AG04450 (cell line): ENCODE measurements at regions not wholly inside any gene's neighbourhood (a gene's known extent, or its start where the extent isn't known, plus 50 kb on each side); places are given as distances from the start of the nearest gene placed in this dataset.

Experiments used
- CTCF ChIA-PET: fragments of 300-600, 350-600 bp; formaldehyde crosslinking; extraction: SDS; loops from one replicate; lab custom pipeline; 2022; ENCODE audit warnings: antibody characterized with exemption, inconsistent platforms; lab: Charles Lee
- POLR2A ChIA-PET: fragments of 350-600 bp; formaldehyde crosslinking; extraction: SDS; loops from one replicate; lab custom pipeline; 2021; ENCODE audit warnings: antibody characterized with exemption, inconsistent platforms; lab: Yijun Ruan, JAX
- DNase-seq: peaks from one replicate; pipeline ENCODE4 v3.0.0-alpha.2; 2011; ENCODE audit warnings: low read depth, low spot score
- H3K27ac ChIP-seq: one replicate; pipeline ENCODE4 v1.5.1; 2012; ENCODE audit warnings: low read depth, low read length, control low read depth
- H3K27me3 ChIP-seq: one replicate; pipeline ENCODE4 v1.6.0; 2012; ENCODE audit warnings: low read length; ENCODE audit not compliant: control insufficient read depth, insufficient read depth
- H3K4me3 ChIP-seq: 2 replicates; pipeline ENCODE4 v1.5.1; 2011; ENCODE audit warnings: mild to moderate bottlenecking, low read depth, low read length, control low read depth
- H3K9me3 ChIP-seq: 2 replicates; pipeline ENCODE4 v1.5.1; 2012; ENCODE audit warnings: low read length; ENCODE audit not compliant: control insufficient read depth, insufficient read depth
- CTCF ChIP-seq: IDR thresholded peaks from 2 replicates; pipeline ENCODE4 v1.5.1; 2011; ENCODE audit warnings: low read depth, low read length, control low read depth, inconsistent platforms

DNA sequence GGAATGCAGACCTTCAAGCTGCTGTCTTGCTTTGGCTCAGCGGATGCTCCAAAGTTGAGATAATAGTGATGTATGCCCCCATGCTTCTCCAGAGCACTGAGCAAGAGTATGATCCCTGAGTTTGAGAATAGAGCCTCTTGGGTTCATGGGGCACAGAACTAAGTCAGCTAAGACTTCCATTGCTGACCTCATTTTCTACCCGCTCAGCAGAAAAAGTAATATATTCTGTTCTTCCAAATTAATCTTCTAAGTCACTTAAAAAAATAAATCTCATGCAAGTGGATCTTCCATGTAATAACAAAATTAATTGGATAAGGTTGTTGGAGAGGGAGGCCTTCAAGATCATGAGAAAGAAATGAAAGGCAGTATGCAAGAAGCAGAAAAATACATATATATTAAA lies 483.9 kb downstream of the DNAH5 start:
- no peaks in the 10 kb centered on the region for H3K27me3 ChIP-seq
- CTCF ChIA-PET, result interaction anchor here (1.2 kb wide), 1 partner anchor 45 kb away, joined by 3 read pairs; no protein-coding TSS in a partner anchor
- TF ChIP-seq CTCF, result no peak
- no peaks in the 10 kb centered on the region for H3K9me3 ChIP-seq
- no peak overlapping the region for H3K4me3 ChIP-seq
- no peak for DNase-seq
- no peak overlapping the region for H3K27ac ChIP-seq
- POLR2A ChIA-PET, result no interaction called here

GRCh38 chr5:13454050-13454449 lies 490.4 kb downstream of the DNAH5 start:
- CTCF ChIA-PET, result interaction anchor here (1.0 kb wide), 1 partner anchor 25 kb away, joined by 3 read pairs; no protein-coding TSS in a partner anchor
- POLR2A ChIA-PET, result no interaction called here

DNA sequence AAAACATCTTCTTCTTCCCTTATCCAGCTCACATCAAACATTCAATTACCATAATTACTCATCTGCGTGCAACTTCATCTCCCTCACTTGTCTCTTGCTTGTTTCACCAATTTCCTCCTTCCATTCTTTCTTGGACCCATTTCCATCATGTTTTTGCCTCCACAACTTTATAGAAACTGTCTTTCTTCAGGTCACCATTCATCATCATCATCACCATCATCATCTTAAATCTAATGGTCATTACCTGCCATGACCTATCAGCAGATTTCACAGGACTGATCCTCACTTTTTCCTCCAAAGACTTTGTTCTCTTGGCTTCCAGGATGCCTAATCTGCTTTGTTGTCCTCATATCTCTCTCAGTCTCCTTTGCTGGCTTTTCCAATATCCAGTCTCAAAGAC lies 495.6 kb downstream of the DNAH5 start:
- no peaks in the 10 kb centered on the region for H3K27me3 ChIP-seq
- no peak for DNase-seq
- no peak overlapping the region for H3K4me3 ChIP-seq
- H3K27ac ChIP-seq, result no peak overlapping the region
- no peak for TF ChIP-seq CTCF
- ChIA-PET POLR2A (no interaction called here), CTCF (no interaction called here)
- no peaks in the 10 kb centered on the region for H3K9me3 ChIP-seq

More at GRCh38 chr5:13454050-13454449, 490.4 kb downstream of the DNAH5 start:
- TF ChIP-seq CTCF, result no peak
- Histone ChIP-seq H3K4me3 (no peak overlapping the region), H3K27ac (no peak overlapping the region), H3K9me3 (no peaks in the 10 kb centered on the region), H3K27me3 (no peaks in the 10 kb centered on the region)
- DNase-seq, result no peak

DNA sequence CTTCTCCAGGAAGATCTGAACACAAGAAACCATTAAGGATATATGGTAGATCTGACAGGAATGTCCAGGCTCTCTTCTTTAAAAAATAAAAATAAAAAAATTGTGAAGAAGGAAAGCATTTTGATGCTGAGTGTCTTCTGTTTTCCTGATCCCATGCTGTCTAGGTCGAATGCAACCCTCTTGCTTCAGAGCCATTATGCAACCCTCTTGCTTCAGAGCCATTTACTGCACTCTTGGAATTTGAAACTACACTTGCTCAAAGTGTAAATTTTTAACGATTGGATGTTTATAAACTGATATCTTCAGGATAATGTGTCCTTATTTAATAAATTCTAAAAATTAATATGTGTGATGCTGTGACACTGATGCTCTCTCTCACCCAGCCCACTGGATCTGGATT lies 505.1 kb downstream of the DNAH5 start:
- TF ChIP-seq CTCF, result no peak
- no peak for DNase-seq
- POLR2A ChIA-PET, result no interaction called here
- H3K9me3 ChIP-seq, result no peaks in the 10 kb centered on the region
- H3K4me3 ChIP-seq, result no peak overlapping the region
- H3K27me3 ChIP-seq, result no peaks in the 10 kb centered on the region
- no peak overlapping the region for H3K27ac ChIP-seq
- CTCF ChIA-PET, result no interaction called here

GRCh38 chr5:13427827-13428557 lies 516.5 kb downstream of the DNAH5 start:
- no peak overlapping the region for H3K27ac ChIP-seq
- no peaks in the 10 kb centered on the region for H3K9me3 ChIP-seq
- DNase-seq, result no peak
- no peak for TF ChIP-seq CTCF
- ChIA-PET POLR2A (no interaction called here), CTCF (no interaction called here)
- H3K4me3 ChIP-seq, result no peak overlapping the region
- H3K27me3 ChIP-seq, result no peaks in the 10 kb centered on the region
